Hindlimb muscle (tissue), 1 donor: ENCODE measurements at regions not wholly inside any gene's neighbourhood (a gene's known extent, or its start where the extent isn't known, plus 50 kb on each side); places are given as distances from the start of the nearest gene placed in this dataset.

ENCODE experiments used
- DNase-seq: peaks from one replicate; pipeline ENCODE4 v3.0.0-alpha.2; 2013

DNA sequence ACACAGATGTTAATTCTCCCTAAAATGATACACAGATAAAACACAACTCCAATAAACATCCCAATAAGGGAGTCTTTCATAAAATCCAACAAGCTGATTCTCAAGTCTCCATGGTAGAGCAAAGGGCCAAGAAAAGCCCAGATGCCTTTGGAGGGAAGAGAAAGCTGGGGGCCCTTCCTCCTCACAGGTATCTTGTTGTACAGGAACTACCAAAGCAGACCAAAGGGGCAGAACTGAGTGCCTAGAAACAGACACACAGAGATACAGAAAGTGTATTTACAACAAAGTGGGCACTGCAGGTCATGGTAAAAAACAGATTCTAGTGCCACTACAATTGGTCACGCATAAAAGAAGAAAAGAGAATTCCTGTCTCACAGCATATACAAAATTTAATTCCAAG, 87.2 kb upstream of the NSMCE3 start:
- DNase-seq: no peak

DNA sequence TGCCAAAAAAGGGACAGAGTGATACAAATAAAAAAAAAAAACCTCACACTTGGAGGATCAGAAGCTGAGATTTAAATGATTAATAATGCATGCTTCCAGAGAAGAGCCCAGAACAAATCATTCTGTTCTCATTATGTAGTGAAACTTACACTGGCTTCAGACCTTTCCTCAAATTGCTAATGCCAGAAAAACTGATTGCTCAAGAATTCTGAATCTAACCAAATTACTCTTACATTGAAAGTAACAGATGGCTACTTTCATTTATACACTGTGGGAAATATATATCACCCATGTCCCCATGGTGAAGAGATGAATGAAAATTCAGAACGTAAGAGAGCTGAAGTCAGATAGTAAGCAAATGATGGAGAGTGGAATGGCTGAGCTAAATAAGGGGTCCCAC, 85.9 kb upstream of the NSMCE3 start:
- DNase-seq: no peak

DNA sequence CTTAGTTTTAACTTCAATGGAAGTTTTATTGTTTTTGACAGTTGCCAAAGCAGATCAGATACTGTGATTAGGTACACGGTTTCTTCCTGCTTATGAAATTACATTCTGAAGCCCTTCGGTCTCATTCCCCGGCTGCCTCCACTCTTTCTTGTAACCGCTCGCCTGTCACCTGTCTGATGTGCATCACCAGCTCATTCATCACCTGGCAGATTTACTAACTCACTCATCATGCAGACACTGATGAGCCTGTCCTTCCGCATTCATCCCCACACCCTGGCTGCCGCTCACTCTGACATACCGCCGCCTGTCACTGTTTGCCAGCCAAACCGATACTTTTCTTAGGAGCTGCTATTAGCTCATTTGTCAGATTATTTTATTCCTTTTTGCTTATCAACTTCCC, 82.8 kb upstream of the NSMCE3 start:
- no peak for DNase-seq

DNA sequence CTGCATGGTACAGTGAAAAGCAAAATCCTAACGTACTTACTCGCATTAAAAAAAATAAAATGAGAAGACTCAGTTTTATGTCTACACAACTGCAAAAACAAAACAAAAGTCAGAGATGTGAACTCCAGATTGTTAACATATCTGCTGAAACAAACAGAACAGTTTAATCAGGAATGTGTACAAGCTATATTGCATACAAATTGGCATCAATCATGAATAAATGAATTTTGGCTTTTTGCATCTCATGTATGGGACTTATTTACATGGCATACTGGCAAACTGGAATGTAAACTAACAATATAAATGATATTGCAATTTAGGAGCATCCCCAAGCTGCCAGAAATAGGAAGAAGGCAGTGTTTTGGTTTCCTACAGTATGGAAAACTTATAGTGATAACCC, 79.6 kb upstream of the NSMCE3 start:
- no peak for DNase-seq

DNA sequence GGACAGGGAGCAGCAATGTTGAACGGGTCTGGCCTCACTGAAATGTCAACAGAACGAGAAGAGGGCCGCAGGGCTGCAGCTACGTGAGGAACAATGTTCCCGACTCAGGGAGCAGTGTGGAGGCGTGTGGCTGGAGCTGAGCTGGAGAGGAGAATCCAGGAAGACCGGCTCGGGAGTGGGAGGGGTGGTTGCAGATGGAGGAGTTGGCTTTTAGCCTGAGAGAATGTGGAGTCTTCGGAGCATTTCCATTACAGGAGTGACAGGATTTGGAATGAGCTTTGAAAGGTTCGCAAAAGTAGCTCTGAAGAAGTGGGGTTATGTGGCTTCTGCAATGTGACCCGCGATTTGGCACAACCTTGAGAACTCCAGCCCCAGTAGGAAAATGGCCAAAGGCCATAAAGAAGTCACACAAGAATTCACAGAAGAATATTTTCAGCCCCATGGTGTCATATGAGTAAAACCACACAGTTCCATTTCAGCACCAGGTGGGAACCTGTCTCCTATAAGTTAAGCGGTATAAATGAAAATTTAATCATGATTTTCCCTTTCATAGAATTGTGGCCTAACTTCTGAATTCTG, 78.8 kb upstream of the NSMCE3 start:
- peak; percentile 67 for DNase-seq

DNA sequence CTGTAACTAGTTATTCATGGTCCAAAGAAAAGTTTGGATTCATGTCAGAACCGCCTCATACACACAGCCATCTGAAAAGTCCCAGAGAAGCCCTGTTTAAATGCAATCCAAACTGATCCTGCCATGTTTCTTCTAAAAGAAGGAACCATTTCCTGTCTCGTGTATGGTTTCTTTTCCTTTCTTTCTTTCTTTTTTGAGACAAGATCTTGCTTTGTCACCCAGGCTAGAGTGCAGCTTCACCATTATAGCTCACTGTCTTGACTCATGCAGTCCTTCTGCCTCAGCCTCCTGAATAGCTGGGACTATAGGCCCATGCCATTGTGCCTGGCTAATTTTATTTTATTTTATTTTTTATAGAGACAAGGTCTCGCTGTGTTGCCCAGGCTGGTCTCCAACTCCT, 77.4 kb upstream of the NSMCE3 start:
- no peak for DNase-seq

DNA sequence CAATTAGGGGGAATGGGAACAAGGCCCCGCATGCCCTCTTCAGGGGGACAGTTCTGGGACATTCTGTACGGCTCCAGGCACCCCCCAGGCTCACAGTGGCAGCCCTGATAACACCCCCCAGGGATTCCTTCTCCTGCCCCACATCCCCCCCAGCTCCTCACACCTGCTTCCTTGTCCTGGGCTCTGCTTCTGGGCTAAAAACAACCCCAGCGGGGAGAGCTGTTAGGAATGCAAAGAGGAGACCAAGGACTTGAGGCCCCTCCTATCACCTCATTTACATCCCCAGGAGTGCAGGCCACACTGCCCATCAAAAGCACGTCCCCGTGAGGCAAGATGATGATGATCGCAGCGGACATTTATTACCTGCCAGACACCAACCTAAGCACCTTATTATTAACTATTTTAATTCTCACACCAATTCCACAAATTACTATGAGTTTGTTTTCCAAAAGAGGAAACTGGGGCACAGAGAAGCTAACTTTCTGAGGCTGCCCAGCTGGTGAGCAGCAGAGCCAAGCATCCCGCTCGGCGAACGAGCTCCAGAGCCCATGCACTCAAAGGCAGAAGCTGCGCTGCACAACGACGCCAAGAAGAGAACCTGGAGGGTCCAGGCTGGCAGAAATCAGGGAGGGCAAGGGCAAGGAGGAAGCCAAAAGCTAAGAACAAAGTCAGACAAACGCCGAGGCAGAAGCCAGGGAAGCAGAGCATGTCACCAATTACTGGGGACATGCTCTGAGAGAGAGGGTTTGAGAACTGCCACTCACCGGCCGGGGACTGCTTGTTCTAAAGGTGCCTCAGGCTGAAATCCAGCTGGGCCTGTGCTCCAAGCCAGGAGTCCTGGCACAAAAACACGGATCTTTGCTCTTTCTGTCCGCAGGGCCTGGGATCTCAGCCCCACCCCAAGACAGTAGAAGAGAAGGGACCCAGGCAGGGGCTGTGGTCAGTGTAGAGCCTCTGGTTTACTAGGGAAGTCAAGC, 76.2 kb upstream of the NSMCE3 start:
- no peak for DNase-seq

DNA sequence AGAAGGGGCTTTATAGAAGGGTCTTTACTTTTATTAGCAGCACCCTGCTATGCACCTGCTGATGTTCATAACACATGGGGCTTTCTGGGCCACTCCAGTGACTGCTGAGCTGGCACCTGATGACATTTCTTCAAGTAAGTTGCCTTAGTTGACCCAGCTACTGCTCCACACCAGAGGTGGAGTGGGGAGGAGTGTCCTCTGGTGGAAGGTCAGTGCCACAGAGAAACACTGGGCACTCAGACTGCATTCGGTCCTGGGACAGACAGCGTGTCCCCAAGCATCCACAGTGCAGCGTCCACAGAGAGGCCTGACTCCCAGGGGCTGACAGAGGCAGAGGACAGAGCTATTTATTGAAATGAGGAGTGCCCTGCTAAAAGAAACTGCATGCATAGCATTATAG, 74.9 kb upstream of the NSMCE3 start:
- no peak for DNase-seq

DNA sequence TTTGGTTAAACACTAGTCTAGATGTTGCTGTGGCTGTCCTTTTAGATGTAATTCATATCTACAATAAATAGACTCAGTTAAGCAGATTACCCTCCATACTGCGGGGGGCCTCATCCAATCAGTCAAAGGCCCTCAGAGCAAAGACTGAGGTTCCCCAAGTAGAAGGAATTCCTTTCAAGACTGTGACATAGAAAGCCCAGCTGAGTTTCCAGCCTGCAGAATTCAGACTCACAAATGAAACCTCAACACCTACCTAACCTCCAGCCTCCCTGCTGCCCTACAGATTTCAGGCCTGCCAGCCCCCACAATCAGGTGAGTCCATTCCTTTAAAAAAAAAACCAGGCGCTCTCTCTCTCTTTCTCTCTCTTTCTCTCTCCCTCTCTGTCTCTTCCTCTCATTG, 73.6 kb upstream of the NSMCE3 start:
- DNase-seq: no peak

DNA sequence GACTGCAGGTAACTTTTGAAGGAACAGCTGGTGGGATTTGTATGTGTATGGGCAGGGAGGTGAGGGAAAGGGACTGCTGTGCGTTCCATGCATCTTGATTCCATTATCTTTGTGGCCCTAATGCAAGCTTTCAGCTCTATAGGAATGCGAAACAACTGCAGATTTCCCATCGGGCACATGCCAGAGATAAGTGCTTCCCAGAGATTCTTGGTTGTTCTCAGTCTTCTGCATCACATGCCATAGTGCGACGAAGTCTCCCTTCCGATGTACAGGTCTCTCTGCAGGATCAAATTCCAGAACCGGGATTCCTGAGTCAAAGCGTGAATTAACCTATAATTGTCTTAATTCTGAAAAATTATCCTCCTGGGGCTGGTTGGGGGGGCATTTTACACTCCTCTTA, 72.6 kb upstream of the NSMCE3 start:
- no peak for DNase-seq

DNA sequence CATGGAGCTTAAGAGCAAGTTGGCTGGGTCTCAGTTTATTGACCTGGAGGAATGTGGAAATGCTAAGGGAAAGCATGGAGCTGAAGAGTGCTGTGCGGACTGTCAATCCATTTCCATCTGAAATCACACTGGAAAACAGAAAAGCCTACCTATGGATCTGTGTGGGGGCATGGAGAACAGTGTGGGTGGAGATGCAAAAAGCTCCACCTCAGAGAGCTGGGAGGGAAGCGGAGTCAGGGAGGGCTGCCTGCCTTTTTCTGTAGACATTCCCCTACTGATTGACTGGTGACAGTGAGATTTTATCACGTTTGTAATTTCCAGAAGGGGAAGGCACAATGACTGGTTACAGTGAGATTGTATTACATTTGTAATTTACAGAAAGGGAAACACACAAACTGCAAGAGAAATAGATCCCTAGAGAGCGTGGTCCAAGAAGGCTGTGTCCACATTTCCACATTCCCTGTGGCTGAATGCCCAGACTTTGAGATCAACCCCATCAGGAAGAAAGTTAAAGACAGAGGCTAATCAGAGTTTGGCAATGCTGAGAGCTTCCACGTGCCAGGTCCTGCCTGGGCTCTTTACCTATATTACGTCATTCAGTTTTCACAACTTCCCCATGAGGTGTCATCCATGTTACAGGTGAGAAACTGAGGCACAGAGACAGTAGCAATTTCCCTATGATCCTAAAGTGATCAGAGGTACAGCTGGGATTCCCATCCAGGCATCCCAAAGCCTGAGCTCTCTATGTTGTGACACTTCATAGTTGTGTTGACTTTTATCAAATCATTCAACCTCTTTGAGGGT, 67.7 kb upstream of the NSMCE3 start:
- DNase-seq: peak; percentile 22

DNA sequence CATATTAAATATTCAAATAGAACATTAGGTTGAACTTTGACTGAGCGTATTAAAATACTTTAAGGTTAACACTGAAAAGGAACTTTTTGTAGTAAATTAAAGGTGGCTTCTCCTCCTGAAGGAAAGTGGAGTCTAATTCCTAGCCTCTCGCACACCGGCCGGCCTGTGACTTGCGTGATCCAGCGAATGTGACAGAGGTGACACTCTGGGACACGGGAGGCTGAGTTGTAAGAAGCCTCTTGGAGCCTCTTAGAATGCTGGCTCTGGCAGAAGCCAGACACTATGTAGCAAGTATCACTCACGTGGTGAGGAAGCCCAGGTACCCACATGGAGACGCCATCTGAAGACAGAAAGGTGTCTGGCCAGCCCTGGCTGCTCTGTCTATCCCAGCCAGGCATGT, 64.9 kb upstream of the NSMCE3 start:
- DNase-seq: no peak

DNA sequence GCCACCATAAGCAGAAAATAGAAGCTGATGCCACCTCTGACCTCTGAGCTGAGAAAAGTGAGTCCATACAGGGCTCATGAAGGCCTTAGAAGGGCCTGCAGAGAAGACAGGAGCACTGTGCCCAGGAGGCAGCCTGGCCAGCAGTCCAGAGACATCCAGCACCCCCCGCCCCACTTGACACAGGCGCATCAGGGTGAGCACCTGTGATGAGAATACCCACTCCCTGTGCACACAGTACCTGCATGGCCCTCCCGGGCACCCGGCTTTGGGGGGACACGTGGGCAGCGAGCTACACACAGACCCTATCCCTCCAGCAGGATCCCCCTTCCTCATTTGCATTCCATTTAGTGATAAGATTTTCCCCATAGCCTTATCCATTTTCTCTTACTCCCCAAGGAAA, 63.6 kb upstream of the NSMCE3 start:
- DNase-seq: no peak

DNA sequence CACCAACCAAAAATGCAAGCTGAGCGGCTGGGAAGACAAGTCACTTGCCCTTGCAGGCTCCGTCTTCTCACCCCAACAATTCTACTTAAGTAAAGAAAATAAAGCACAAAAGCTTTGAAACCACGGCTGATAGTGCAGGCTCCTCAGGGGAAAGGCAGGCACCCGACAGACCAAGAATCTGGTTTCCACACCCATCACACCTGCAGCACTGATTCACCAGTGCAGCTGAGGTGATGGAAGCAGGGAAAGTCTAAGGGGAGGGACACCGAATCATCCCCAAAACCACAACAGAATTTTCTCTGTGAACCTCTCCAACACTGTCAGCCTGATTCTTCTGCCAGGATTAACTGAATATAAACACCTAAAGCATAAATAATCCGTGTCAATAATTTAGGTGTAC, 62.0 kb upstream of the NSMCE3 start:
- DNase-seq: no peak

DNA sequence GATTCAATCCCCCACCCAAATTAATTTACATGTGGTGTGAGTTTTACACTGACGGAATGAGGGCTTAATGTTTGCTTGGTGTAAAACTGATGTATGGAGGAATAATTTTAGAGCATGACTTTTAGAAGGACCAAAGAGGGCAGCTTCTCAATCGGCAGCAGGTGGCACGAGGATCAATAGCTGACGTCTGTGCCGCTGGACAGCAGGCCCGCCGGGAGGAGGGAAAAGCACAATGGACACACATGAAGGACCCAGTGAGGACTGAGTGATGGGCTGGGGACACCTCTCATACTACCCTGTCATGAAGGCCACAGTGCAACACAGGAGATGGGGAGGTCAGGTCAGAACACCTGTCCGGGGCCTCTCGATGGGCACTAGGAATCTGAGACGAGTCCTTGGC, 61.4 kb upstream of the NSMCE3 start:
- no peak for DNase-seq

DNA sequence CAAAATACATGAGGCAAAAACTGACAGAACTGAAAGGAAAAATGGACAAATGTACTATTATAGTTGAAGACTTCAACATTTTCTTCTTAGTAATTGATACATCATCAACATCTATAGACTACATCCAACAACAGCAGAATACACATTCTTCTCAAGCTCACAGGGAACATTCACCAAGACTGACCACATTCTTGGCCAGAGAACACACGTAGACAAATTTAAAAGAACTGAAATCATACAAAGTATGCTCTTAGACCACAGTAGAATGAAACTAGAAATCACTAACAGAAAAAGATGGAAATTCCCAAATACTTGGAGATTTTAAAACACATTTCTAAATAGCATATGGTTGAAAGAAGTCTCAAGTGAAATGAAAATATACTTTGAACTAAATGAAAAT, 55.1 kb upstream of the NSMCE3 start:
- DNase-seq: no peak

DNA sequence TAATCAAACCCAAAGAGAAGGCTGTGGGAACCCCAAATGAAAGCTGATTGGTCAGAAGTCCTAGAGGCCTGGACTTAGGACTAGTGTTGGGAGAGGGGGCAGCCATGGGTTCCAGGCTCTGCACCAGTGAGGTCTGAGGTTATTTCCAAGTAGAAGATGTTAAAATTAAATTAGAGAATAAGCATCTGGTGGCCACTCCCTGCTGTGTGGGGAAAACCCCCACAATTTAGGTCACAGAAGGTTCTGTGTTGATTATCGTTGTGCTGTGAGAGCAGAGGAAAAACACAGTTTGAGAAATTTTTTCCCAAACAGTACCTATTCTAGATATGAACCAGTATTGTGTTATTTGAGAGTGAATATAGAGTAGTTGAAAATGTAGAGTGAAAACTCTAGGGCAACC, 53.9 kb upstream of the NSMCE3 start:
- DNase-seq: no peak

DNA sequence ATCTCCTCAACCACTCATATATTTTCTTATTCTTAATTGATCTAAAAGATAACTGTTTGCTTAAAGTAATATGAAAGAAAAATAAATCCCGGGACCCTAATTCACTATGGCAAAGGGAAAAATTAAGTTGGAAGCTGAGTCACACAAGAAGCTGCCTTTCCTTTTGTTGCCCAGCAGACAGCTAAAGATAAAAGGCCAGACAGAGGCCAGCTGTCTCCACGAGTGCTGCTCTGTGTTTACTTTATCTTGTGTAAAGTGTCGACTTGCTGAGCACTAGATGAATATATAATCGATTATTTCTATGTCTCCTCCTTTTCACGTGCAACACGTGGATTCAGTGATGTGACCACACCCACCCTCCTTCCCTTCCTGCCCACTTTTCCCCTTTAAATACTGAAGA, 52.8 kb upstream of the NSMCE3 start:
- no peak for DNase-seq

DNA sequence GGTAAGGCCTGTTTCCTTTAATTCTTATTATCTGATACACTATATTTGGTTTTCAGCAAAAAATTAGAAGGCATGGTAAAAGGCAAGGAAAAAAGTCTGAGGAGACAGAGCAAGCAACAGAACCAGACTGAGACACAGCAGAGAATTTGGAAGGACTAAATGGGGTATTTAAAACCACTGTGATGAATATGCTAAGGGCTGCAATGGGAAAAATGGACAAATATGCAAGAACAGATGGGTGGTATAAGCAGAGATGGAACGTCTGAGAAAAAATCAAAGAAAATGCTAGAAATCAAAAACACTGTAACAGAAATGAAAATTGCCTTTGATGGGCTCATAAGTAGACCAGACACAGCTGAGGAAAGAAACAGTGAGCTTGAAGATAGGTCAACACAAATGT, 50.8 kb upstream of the NSMCE3 start:
- no peak for DNase-seq

DNA sequence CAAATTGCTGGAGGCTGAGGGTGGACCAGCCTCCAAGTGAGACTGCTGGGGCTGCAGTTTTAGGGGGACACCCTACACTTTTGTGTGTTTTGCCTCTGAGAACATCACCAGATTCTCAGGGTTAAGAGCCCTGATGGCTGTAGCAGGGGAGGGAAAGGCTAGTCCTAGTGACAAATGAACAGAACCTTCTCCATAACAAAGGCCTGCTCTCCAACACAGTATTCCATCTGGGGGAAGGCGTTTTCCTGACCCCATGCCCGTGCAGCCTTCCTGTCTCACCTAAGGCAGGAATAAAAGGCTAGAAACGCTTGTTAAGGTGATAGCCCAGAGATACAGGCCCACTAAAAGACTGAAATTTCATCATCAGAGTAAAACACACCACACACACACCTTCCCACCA, 50.2 kb upstream of the NSMCE3 start:
- no peak for DNase-seq
